ENCODE measurements at regions not wholly inside any gene's neighbourhood (a gene's known extent, or its start where the extent isn't known, plus 50 kb on each side); places are given as distances from the start of the nearest gene placed in this dataset.

DNA sequence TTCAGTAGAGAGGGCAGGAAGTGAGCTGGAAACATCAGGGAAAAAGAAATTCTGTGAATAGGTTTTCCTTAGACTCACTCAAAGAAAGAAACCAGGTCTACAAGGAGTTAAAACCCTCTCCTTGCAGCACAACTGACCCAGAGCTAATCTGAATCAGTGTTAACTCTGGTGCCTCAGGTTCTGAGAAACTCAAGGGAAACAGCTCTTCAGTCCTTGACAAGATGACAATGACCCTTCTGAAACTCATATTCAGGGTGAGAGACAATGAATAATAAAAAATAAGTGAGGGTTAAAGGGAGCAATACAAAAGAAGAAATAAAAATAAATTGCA is 903.6 kb downstream of the STPG2 start:
- Histone ChIP-seq H2AFZ (ENCODE audit: low read depth, low read length) (no peak overlapping the region), H3K79me2 (ENCODE audit: control insufficient read depth, insufficient read depth, low read length) (no peaks in the 10 kb centered on the region), H3K4me1 (ENCODE audit: control insufficient read depth, extremely low read depth, insufficient read depth, low read length) (no peaks in the 10 kb centered on the region), H3K4me3 (replicated peaks in 1 of 3; ENCODE audit: insufficient read depth in 1 of 3, low read depth in 1 of 3, low read length in 3 of 3) (no peak overlapping the region), H4K20me1 (replicated peaks; ENCODE audit: control insufficient read depth, extremely low read depth, insufficient read depth, low read length) (no peaks in the 10 kb centered on the region), H3K36me3 (ENCODE audit: control insufficient read depth in 2 of 2, extremely low read depth in 1 of 2, insufficient read depth in 2 of 2, low read length in 2 of 2) (no peaks in the 10 kb centered on the region), H3K9me1 (replicated peaks; ENCODE audit: control insufficient read depth, extremely low read depth, insufficient read depth, low read length) (no peaks in the 10 kb centered on the region), H3K4me2 (ENCODE audit: insufficient read depth, low read length) (no peak overlapping the region), H3K9me3 (replicated peaks; ENCODE audit: control insufficient read depth, insufficient read depth, low read length) (no peaks in the 10 kb centered on the region), H3K9ac (replicated peaks; ENCODE audit: extremely low read depth, insufficient read depth, low read length) (no peak overlapping the region), H3K27ac (ENCODE audit: insufficient read depth, low read depth, low read length) (no peak overlapping the region), H3K27me3 (ENCODE audit: control insufficient read depth in 2 of 2, insufficient read depth in 2 of 2, low read length in 2 of 2) (no peaks in the 10 kb centered on the region)
- dilution Hi-C loops (cut with MboI; ENCODE audit: extremely low pct_ligation_motif_present, low sequenced_read_pairs) = no loop called here
- TF ChIP-seq POLR2AphosphoS5 (IDR thresholded peaks at IDR 0.05; ENCODE audit: insufficient read depth, low read depth, low read length) = no peak
- no peak for TF ChIP-seq GATA2 (IDR thresholded peaks at IDR 0.05; ENCODE audit: insufficient read depth, insufficient read length, low read depth, low read length)
- no peak for TF ChIP-seq MYC (IDR thresholded peaks at IDR 0.05; ENCODE audit: low read depth, low read length)
- no peak for TF ChIP-seq FOS (IDR thresholded peaks at IDR 0.05; ENCODE audit: borderline replicate concordance, insufficient read depth, low read length)
- TF ChIP-seq, protein P1, sequence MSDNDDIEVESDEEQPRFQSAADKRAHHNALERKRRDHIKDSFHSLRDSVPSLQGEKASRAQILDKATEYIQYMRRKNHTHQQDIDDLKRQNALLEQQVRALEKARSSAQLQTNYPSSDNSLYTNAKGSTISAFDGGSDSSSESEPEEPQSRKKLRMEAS (IDR thresholded peaks at IDR 0.05; ENCODE audit: insufficient read depth, insufficient read length) = no peak
- TF ChIP-seq, protein P2, sequence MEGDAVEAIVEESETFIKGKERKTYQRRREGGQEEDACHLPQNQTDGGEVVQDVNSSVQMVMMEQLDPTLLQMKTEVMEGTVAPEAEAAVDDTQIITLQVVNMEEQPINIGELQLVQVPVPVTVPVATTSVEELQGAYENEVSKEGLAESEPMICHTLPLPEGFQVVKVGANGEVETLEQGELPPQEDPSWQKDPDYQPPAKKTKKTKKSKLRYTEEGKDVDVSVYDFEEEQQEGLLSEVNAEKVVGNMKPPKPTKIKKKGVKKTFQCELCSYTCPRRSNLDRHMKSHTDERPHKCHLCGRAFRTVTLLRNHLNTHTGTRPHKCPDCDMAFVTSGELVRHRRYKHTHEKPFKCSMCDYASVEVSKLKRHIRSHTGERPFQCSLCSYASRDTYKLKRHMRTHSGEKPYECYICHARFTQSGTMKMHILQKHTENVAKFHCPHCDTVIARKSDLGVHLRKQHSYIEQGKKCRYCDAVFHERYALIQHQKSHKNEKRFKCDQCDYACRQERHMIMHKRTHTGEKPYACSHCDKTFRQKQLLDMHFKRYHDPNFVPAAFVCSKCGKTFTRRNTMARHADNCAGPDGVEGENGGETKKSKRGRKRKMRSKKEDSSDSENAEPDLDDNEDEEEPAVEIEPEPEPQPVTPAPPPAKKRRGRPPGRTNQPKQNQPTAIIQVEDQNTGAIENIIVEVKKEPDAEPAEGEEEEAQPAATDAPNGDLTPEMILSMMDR (IDR thresholded peaks at IDR 0.05; ENCODE audit: extremely low read depth in 1 of 2, insufficient read depth in 1 of 2, low read depth in 1 of 2, low read length in 2 of 2) = no peak
- no peak for TF ChIP-seq POLR2A (IDR thresholded peaks at IDR 0.05; ENCODE audit: low read depth, low read length)
- TF ChIP-seq JUN (IDR thresholded peaks at IDR 0.05; ENCODE audit: borderline replicate concordance, insufficient read depth, insufficient read length, low read depth) = no peak
- TF ChIP-seq EZH2 (IDR thresholded peaks at IDR 0.05; ENCODE audit: borderline replicate concordance, low read depth, low read length, severe bottlenecking) = no peak
- ChIA-PET CTCF (no interaction called here), POLR2A (no interaction called here)
- no peak for DNase-seq (ENCODE audit: low read depth, low spot score)
- intact Hi-C loops (cut with micrococcal nuclease) = no loop called here
- no TSS peak for BruUV-seq (replicated peaks)
- no peak for FAIRE-seq
